SK-N-SH (cell line): ENCODE measurements at regions not wholly inside any gene's neighbourhood (a gene's known extent, or its start where the extent isn't known, plus 50 kb on each side); places are given as distances from the start of the nearest gene placed in this dataset.

Experiments
- CHD2 ChIP-seq: fragments of 150-350 bp; IDR thresholded peaks from 2 replicates; pipeline ENCODE4 v1.6.1; 2018; ENCODE audit warnings: low read length; ENCODE audit not compliant: partially characterized antibody
- CTCF ChIP-seq: fragments of 200-600 bp; sonication (generic); IDR thresholded peaks from 2 replicates; pipeline ENCODE4 v1.6.1; 2017; ENCODE audit warnings: antibody characterized with exemption, mild to moderate bottlenecking, moderate library complexity
- EP300 ChIP-seq, 2 experiments: IDR thresholded peaks; 2 replicates each; pipeline versions ENCODE4 v1.4.0 to v1.6.1; 2012; ENCODE audit warnings: borderline replicate concordance in 1 of 2, low read depth in 1 of 2, low read length in 1 of 2
- MAX ChIP-seq: IDR thresholded peaks from 2 replicates; pipeline ENCODE4 v1.4.0; 2012; ENCODE audit warnings: low read depth
- RAD21 ChIP-seq: IDR thresholded peaks from 2 replicates; pipeline ENCODE4 v1.6.1; 2012; ENCODE audit warnings: mild to moderate bottlenecking, low read length
- REST ChIP-seq: IDR thresholded peaks from 2 replicates; pipeline ENCODE4 v1.6.1; 2012; ENCODE audit warnings: mild to moderate bottlenecking, low read depth, low read length, moderate library complexity
- SIN3A ChIP-seq: IDR thresholded peaks from 2 replicates; pipeline ENCODE4 v1.6.1; 2012; ENCODE audit warnings: low read depth, mild to moderate bottlenecking, low read length, moderate library complexity, borderline replicate concordance

GRCh38 chr4:159435561-159436023 is 332.7 kb downstream of the RAPGEF2 start:
- TF ChIP-seq REST: no peak
- TF ChIP-seq CHD2: no peak
- TF ChIP-seq CTCF: no peak
- no peak for TF ChIP-seq EP300 (IDR thresholded peaks at IDR 0.05; ENCODE audit: borderline replicate concordance in 1 of 2, low read depth in 1 of 2, low read length in 1 of 2)
- TF ChIP-seq RAD21: no peak
- no peak for TF ChIP-seq SIN3A
- no peak for TF ChIP-seq MAX
